HFF-Myc (cell line): ENCODE measurements at regions not wholly inside any gene's neighbourhood (a gene's known extent, or its start where the extent isn't known, plus 50 kb on each side); places are given as distances from the start of the nearest gene placed in this dataset.
"Not testable (repeated sequence)": the region's sequence is repeated elsewhere in the genome, so short reads cannot be mapped to it uniquely, and the experiment has no call there.

Experiments
- DNase-seq: peaks from one replicate; pipeline ENCODE4 v3.0.0-alpha.2; 2011; ENCODE audit warnings: low read depth; ENCODE audit errors: extremely low read depth
- H3K4me3 ChIP-seq: replicated peaks from 2 replicates; pipeline ENCODE4 v1.5.1; 2011; ENCODE audit warnings: low read depth, mild to moderate bottlenecking, control low read depth, low read length
- CTCF ChIP-seq: IDR thresholded peaks from 2 replicates; pipeline ENCODE4 v1.5.1; 2012; ENCODE audit warnings: mild to moderate bottlenecking, low read depth, low read length, control low read depth; ENCODE audit errors: missing control alignments

- TF ChIP-seq CTCF = no peak
- no peak overlapping the region for H3K4me3 ChIP-seq
- no peak for DNase-seq
Measured at GRCh38 chr11:67780056-67780455, 105.6 kb upstream of the ALDH3B2 start.

- H3K4me3 ChIP-seq, DNase-seq: not testable (repeated sequence)
Measured at GRCh38 chr11:67779189-67779875, 104.9 kb upstream of the ALDH3B2 start.

DNA sequence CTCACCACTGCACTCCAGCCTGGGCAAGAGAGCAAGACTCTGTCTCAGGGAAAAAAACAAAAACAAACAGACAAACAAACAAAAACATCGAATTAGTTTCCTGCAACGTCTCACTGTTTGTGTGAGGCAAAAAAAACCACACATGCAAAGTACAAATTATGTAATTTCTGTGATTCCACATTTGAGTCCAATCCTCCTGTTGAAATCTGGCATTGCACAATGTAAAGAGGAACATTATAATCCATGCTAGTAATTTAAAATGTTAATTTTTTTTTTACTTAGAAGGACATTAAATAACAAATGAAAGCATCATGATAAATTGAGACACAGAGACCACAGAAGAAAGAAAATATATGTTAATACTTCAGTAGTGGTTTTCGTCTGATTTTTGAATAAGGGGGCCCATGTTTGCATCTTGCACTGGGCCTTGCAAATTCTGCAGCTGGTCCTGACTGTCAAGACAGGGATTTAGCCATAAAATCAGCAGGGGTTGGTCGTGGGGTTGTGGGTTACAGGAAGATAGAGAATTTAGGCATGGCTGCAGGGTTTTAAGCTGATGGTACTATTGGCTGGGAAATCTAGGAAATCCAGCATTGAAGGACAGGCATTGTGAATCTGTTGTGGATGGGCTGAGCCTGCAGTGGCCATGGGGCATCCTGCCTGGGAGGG is 102.6 kb upstream of the ALDH3B2 start:
- H3K4me3 ChIP-seq = no peak overlapping the region
- TF ChIP-seq CTCF = no peak
- no peak for DNase-seq

DNA sequence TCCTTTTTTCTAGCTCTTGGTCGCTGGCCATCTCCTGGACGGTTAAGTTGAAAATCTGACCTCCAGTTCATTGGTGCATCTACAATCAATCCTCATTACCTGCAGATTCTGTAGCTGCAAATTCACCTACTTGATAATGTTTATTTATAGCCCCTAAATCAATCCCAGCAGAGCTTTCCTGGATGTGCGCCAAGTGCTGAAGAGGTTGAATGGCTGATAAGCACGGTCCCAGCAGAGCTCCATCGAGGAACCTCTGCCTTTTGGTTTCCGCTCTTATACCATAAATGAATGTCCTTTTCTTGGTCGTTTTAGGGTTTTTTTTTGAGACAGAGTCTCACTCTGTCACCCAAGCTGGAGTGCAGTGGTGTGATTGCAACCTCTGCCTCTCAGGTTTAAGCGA is 99.8 kb upstream of the ALDH3B2 start:
- H3K4me3 ChIP-seq, DNase-seq: not testable (repeated sequence)

GRCh38 chr11:67768001-67768730 is 93.7 kb upstream of the ALDH3B2 start:
- H3K4me3 ChIP-seq, DNase-seq: not testable (repeated sequence)

DNA sequence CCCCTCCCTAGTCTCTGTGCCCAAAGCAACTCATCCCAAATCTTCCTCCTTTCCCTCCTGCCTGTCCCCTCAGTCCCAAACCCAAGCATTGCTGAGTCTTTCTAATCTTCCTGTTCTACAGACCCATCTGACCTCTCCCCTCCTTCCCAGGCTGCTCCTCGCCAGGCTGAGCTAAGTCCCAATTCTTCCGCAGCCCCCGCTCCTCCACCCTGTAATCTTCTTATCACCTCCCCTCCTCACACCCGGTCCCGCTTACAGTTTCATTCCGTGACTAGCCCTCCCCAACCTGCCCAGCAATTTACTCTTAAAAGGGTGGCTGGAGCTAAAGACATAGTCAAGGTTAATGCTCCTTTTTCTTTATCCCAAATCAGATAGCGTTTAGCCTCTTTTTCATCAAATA is 86.8 kb upstream of the ALDH3B2 start:
- H3K4me3 ChIP-seq, DNase-seq: not testable (repeated sequence)

DNA sequence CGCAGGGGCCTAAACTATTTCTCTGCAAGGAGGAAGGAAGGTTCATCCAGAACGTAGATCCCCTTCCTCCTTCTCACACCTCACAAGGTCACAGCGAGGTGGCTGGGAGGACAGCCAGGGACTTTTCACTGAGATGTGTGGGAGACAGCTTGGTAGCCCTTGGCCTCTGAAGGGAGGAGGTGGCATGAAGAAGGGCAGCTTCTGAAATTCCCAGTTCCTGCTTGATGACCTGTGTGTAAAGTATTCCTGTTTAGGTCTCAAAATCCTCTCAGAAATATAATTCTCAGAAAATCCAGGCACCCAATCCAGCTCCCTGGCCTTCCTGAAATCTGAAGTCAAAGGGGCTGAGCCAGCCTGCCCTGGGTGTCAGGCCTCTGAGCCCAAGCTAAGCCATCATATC is 84.9 kb upstream of the ALDH3B2 start:
- H3K4me3 ChIP-seq, DNase-seq: not testable (repeated sequence)

DNA sequence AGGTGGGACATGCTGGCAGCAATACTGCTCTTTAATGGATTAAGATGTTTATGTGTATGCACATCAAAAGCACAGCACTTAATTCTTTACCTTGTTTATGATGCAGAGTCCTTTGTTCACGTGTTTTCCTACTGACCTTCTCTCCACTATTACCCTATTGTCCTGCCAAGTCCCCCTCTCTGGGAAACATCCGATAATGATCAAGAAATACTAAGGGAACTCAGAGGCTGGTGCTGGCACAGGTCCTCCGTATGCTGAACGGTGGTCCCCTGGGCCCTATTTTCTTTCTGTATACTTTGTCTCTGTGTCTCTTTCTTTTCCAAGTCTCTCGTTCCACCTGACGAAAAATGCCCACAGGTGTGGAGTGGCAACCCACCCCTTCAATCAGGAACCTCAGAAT is 84.0 kb upstream of the ALDH3B2 start:
- H3K4me3 ChIP-seq, DNase-seq: not testable (repeated sequence)

DNA sequence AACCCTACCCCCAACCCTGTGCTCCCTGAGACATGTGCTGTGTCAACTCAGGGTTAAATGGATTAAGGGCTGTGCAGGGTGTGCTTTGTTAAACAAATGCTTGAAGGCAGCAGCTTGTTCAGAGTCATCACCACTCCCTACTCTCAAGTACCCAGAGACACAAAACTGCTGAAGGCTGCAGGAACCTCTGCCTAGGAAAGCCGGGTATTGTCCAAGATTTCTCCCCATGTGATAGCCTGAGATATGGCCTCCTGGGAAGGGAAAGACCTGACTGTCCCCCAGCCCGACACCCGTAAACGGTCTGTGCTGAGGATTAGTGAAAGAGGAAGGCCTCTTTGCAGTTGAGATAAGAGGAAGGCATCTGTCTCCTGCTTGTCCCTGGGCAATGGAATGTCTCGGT is 83.6 kb upstream of the ALDH3B2 start:
- not testable (repeated sequence) for DNase-seq

DNA sequence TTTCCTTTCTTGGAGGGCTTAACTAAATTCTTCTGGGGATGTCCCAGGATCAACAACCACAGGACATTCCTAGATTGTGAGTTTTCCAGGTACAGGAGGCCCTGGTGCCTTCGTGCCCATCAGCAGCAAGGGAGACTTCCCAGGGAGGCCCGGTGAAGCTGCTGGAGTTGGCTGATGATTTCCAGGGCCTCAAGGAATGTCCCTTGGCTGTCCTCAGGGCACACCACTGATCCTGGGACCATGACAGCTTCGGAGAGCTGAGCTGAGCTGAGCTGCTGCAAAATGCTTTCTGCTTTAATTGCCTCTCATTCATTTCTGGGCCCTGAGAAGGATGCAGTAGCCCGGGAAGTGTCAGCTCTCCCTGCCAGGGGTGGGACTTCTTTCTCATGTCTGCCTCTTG is 79.4 kb upstream of the ALDH3B2 start:
- not testable (repeated sequence) for DNase-seq, H3K4me3 ChIP-seq

More for the DNA sequence above, 83.6 kb upstream of the ALDH3B2 start:
- H3K4me3 ChIP-seq = not testable (repeated sequence)

DNA sequence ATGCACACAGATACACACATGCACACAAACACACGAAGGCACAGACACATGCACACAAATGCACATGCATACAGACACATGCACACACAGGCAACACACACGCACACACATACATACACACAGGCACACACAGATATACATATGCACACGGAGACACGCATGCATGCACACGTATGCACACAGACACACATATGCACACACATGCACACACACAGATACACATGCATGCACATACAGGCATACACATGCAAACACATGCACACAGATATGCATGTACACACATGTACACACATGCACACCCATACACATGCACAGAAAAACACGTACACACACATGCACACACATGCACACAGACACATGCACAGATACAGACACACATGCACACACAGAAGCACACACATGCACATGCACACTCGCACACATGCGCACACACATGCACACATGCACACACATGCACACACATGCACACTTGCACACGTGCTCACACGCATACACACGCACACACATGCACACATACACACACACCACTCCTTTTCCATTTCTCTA is 70.8 kb upstream of the ALDH3B2 start:
- no peak for TF ChIP-seq CTCF
- no peak for DNase-seq

DNA sequence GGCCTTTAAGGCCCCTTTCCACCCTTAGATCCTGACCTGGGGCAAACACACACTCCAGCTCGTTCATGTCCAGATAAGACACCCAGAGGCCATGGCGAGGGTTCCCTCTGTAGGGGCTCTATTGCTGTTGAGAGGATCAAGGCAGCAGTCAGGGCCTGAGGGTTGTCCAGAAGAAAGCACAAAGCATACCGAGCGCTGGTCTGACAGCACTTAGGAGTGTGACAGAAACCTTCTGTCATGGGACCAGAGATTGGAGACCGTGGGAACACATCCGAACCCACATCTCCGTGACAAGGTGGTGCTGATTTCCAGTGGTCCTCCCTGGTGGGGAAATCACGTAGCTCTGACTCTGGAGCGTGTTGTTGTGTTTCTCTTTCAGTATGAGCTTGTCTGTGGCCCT is 69.8 kb upstream of the ALDH3B2 start:
- DNase-seq, H3K4me3 ChIP-seq: not testable (repeated sequence)

More for the DNA sequence above, 70.8 kb upstream of the ALDH3B2 start:
- H3K4me3 ChIP-seq = no peak overlapping the region

DNA sequence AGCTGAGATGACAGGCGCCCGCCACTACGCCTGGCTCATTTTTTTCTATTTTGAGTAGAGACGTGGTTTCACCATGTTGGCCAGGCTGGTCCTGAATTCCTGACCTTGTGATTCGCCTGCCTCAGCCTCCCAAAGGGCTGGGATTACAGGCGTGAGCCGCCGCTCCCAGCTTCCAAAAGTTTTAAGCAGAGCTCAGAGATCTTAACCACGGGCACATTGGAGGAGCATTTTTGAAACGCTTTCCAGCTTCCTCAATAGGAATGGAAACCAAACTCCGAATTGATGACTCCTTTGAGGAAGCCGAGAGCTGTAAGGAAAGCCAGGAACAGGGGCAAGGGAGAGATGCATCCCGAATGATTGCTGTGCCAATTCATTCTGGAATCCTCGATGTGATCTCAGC is 63.8 kb upstream of the ALDH3B2 start:
- DNase-seq, H3K4me3 ChIP-seq: not testable (repeated sequence)

- H3K4me3 ChIP-seq, DNase-seq: not testable (repeated sequence)
Measured at GRCh38 chr11:67737562-67738080, 63.2 kb upstream of the ALDH3B2 start.
